GM18858 (cell line): ENCODE measurements at regions not wholly inside any gene's neighbourhood (a gene's known extent, or its start where the extent isn't known, plus 50 kb on each side); places are given as distances from the start of the nearest gene placed in this dataset.
"Not testable (repeated sequence)": the region's sequence is repeated elsewhere in the genome, so short reads cannot be mapped to it uniquely, and the experiment has no call there.

ENCODE experiments used
- ATAC-seq: cut with Tn5 transposase; IDR thresholded peaks from one replicate; pipeline ENCODE4 v1.9.1; 2021; ENCODE audit not compliant: unreplicated experiment

- ATAC-seq, result no peak
Measured at GRCh38 chr5:37971483-37972024, 131.7 kb upstream of the GDNF start.

DNA sequence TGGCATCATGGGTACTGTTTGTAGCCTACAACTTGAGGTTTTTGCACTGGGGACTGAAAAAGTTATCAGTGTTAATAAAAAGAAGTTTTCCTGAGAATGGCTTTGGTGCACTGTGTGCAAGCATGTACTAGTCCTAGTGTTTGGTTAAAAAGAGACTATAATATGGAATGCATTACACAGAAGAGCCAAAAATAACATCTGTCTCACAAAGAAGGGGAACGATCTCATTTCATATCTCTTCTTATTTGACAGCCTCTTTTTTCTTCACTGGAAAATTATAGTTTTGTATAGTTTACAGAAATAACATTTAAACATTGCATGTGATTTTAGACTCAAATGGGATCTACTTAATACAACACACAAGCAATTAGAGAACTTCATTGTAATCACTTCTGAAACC lies 127.0 kb upstream of the GDNF start:
- ATAC-seq, result no peak

GRCh38 chr5:37966291-37966690 lies 126.5 kb upstream of the GDNF start:
- no peak for ATAC-seq

DNA sequence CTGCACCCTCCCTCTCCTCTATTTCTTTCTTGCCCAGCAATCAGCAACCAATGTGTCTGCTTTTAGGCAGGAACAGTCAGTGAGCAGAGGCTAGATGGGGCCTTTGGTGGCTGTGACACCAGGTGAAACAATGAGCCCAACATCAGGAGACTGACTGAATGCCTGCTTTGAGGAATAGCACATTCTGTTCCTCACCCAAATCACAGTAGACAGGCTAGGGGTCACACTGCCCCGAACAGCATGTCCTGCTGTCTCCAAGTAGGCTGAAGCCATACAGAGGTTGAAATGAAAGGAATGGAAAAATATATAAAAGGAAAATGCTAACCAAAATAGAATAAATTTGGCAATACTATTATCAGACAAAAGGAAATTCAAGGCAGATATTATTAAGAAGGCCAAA lies 122.5 kb upstream of the GDNF start:
- no peak for ATAC-seq

DNA sequence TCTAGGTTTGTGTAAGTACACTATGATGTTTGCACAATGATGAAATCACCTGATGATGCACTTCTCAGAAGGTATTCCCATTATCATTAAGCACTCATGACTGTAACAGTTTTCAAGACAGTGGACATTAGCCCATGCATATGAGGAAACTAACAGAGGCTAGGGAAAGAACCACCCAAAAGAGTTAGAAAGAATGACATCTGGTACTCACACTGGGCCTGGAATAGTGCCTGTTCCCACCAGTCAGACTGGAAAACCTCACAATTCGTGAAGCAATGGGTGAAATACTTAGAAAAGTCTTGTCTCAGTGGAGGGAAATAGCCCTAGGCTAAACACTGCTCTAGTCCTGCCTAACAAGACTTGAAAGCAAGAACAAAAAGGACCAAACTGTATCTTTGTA lies 117.4 kb upstream of the GDNF start:
- ATAC-seq, result no peak

DNA sequence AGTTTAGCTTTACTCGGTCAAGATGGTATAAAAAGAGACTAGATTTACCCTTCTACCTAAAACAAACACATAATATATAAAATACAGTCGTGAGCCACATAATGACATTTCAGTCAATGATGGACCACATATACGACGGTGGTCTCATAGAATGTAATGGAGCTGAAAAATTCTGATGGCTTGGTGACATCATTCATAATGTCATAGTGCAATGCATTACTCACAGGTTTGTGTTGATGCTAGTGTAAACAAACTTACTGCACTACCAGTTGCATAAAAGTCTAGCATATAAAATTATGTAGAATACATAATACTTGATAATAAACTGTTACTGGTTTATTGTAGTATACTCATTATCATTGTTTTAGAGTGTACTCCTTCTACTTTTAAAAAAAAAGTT lies 115.9 kb upstream of the GDNF start:
- no peak for ATAC-seq

DNA sequence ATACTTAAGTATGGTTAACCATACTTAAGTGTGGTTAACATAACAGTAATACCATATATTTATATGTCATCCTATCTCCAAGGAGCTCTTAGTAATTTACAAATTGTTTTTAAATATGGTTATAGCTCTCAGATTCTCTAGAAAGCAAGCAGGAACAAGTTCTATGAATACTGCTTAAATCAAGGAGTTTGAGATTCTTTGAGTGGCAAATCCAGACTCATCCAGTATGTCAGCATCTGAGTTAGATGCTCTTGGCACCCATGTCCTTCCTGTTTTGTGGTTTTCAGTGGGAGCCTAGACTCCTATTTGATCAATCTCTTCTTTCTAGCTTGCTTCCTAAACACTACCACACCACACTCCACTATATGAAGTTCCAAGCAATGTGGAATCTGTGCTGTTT lies 114.7 kb upstream of the GDNF start:
- no peak for ATAC-seq

- ATAC-seq, result no peak
Measured at GRCh38 chr5:37951946-37952721, 112.3 kb upstream of the GDNF start.

- no peak for ATAC-seq
Measured at GRCh38 chr5:37950436-37950835, 110.6 kb upstream of the GDNF start.

DNA sequence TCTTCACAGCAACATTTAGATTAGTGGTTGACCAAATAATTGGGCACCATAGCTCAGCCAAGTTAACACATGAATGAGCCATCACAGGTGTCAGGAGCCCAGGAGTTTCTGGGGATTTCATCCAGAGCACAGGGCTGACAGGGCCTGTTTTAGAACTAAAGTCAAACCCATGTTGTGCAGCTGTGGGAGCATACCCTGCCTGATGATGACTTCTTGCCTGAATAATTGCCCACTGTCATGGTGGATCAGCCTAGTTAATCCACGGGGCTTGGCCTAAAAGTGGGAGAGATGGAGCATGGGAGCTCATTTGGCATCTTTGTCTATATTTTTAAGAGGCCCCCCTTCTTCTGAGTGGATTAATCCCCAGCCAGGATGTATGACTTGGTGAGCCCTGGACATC lies 105.6 kb upstream of the GDNF start:
- no peak for ATAC-seq

DNA sequence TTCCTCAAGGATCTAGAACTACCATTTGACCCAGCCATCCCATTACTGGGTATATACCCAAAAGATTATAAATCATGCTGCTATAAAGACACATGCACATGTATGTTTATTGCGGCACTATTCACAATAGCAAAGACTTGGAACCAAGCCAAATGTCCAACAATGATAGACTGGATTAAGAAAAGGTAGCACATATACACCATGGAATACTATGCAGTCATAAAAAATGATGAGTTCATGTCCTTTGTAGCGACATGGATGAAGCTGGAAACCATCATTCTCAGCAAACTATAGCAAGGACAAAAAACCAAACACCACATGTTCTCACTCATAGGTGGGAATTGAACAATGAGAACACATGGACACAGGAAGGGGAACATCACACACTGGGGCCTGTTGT lies 103.3 kb upstream of the GDNF start:
- ATAC-seq, result not testable (repeated sequence)

- no peak for ATAC-seq
Measured at GRCh38 chr5:37940931-37941623, 101.2 kb upstream of the GDNF start.

DNA sequence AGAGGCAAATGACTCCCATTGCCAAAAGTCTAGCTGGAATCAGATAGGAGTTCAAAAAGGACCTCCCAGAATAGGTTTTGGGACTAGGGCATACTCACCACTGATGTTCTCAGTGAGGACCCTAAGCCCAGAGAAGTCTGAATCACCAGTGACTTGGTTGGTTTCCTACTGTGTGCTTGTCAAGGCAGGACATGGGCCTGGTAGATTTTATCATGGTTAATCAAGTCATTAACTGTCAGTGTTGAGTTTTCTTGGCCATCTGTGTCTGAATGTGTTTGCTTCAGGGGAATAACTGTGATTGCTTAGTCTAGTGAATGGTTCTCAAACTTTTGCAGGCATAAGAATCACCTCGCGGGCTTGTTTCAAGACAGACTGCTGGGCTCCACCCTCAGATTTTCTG lies 99.0 kb upstream of the GDNF start:
- no peak for ATAC-seq

GRCh38 chr5:37938076-37938852 lies 98.4 kb upstream of the GDNF start:
- ATAC-seq, result no peak

DNA sequence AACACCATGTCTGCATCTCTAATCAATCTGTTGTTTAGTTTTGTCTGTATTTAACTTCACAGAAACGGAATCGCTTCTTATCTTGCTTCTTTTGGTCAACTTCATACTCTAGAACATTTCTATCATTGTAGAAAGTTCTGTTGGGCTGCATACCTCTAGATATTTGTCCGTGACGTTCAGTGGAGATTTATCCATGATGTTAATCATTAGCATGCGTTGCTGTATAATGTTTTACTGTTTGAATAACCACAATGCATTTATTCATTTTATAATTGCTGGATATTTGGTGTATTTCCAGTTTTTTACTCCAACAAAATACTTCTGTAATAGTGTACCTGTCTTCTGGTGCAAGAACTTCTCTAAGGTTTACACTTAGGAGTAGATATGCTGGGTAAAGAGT lies 96.2 kb upstream of the GDNF start:
- no peak for ATAC-seq

DNA sequence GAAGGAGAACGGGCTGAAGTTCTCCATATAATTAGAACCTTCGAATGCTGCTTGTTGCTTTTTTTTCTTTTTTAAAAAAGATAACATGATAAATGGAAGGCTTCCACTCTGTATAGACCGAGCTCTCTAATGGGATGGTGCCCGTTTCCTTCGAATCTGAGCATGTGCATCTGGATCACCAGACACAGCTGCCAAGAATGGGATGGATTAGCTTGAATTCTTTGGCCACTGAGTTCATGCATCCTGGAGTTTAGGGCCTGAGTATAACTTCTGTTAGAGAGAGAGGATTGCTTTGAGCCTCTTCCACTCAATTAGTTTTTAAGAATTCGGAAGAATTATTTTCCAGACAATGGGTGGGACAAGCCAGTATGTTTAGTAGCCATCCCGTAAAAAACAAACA lies 93.7 kb upstream of the GDNF start:
- no peak for ATAC-seq

- no peak for ATAC-seq
Measured at GRCh38 chr5:37932450-37932849, 92.6 kb upstream of the GDNF start.

DNA sequence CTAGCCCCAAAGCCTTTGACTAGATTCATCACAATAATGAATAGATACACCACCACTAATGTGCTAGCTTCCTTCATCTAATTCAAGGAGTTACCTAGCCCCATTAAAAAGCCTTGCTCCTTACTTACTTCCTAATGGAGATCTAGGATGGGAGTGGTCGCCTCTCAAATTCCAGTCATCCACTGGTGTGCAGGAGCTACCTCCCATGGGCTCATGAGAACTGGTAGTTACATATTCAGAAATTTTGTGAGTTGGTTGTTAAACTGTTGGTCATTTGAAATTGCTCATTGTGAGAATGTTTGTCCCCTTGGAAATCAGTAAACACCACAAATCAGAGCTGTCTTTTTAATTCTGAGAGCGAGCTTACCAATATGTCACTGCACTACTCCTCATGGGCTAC lies 91.7 kb upstream of the GDNF start:
- no peak for ATAC-seq

- no peak for ATAC-seq
Measured at GRCh38 chr5:37930350-37930749, 90.5 kb upstream of the GDNF start.

DNA sequence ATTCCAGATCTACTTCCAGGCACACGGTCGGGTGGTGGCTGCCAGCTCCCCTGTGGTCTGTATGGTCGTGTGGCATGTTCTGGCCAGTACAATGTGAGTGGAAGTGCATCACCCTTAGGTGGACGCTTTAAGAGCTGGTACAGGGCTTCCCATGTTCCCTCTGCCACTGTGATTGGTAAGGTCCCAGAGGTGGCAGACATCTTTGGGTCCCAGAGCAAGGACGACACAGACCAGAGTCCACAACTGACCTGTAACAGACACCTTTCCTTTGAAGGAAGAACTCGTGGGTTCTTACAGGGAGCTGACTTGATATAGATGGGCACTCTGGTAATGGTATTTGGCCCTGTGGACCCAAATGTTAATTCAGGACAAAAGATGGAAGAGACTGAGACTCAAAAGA lies 90.0 kb upstream of the GDNF start:
- no peak for ATAC-seq

GRCh38 chr5:37927753-37928152 lies 87.9 kb upstream of the GDNF start:
- not testable (repeated sequence) for ATAC-seq

GRCh38 chr5:37926732-37927131 lies 86.9 kb upstream of the GDNF start:
- ATAC-seq, result no peak
